ENCODE measurements at regions not wholly inside any gene's neighbourhood (a gene's known extent, or its start where the extent isn't known, plus 50 kb on each side); places are given as distances from the start of the nearest gene placed in this dataset.

DNA sequence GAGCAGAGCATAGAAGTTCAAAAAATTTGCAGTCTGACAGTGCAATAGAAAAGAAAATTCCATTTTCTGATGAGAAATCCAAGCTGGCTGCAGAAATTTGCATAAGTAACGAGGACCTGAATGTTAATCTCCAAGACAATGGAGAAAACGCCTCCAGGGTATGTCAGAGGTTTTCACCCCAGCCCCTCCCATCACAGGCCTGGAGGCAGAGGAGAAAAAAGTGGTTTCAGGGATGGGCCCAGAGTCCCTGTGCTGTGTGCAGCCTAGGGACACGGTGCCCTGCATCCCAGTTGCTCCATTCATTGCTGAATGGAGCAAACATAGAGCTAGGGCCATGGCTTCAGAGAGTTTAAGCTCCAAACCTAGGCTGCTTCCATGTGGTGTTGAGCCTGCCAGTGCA, 327.9 kb upstream of the KHDRBS2 start:
- H4K20me1 ChIP-seq (ENCODE audit: insufficient read depth): no peaks in the 10 kb centered on the region
- 4% methylated on average over 3 of the region's 3 CpGs for WGBS (ENCODE audit: low lambda C conversion rate)
- no peak overlapping the region for H3K4me2 ChIP-seq
- no peaks in the 10 kb centered on the region for H3F3A ChIP-seq (replicated peaks; ENCODE audit: insufficient read depth)
- H3K4me1 ChIP-seq (ENCODE audit: control insufficient read depth in 1 of 2, insufficient read depth in 2 of 2, low read depth in 1 of 2, low read length in 1 of 2): no peaks in the 10 kb centered on the region
- ChIA-PET POLR2A (no interaction called here), CTCF (no interaction called here)
- no peaks in the 10 kb centered on the region for H3K9me3 ChIP-seq
- H3K27me3 ChIP-seq (ENCODE audit: insufficient read depth): no peaks in the 10 kb centered on the region
- H3K9me2 ChIP-seq: no peaks in the 10 kb centered on the region
- no peak for DNase-seq
- no peaks in the 10 kb centered on the region for H3K79me2 ChIP-seq (ENCODE audit: insufficient read depth)
- H3K9ac ChIP-seq: no peak overlapping the region
- no peak for TF ChIP-seq RAD21 (IDR thresholded peaks at IDR 0.05; ENCODE audit: low read length)
- no peak for TF ChIP-seq MEF2A (IDR thresholded peaks at IDR 0.05; ENCODE audit: borderline replicate concordance, low read depth)
- no peak for TF ChIP-seq SIN3A (IDR thresholded peaks at IDR 0.05; ENCODE audit: borderline replicate concordance, low read depth, low read length)
- no peak overlapping the region for H2AFZ ChIP-seq (ENCODE audit: low read depth)
- no peak overlapping the region for H3K4me3 ChIP-seq (ENCODE audit: low read depth in 2 of 2, low read length in 1 of 2)
- H3K27ac ChIP-seq (ENCODE audit: low read depth in 2 of 2, low read length in 1 of 2): no peak overlapping the region
- H3K36me3 ChIP-seq (replicated peaks in 1 of 2; ENCODE audit: control insufficient read depth in 1 of 2, insufficient read depth in 2 of 2, low read length in 1 of 2): no peaks in the 10 kb centered on the region

DNA sequence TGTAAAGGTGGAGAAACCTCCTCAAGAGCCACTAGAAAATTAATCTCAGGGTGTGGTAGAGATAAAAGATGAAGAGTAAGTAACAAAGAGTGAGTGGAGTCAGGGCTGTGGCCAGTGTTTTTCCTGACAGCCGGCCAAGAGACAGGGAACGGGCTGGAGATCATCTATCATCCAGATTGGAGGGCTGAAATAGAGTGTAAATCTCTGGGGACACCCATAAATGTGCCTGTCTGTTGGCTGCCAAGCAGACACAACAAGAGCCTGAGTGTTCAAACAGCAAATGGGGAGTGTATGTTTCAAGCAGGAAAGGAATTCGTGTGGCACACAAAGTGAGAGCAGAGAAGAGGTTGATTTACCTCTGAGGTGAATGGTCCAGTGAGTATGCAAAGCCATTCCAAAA, 326.4 kb upstream of the KHDRBS2 start:
- no peak overlapping the region for H3K4me3 ChIP-seq (ENCODE audit: low read depth in 2 of 2, low read length in 1 of 2)
- no peaks in the 10 kb centered on the region for H3K36me3 ChIP-seq (replicated peaks in 1 of 2; ENCODE audit: control insufficient read depth in 1 of 2, insufficient read depth in 2 of 2, low read length in 1 of 2)
- no peaks in the 10 kb centered on the region for H3F3A ChIP-seq (replicated peaks; ENCODE audit: insufficient read depth)
- H3K9ac ChIP-seq: no peak overlapping the region
- no peaks in the 10 kb centered on the region for H4K20me1 ChIP-seq (ENCODE audit: insufficient read depth)
- TF ChIP-seq EP300 (IDR thresholded peaks at IDR 0.05; ENCODE audit: borderline replicate concordance in 1 of 2, low read depth in 1 of 2, low read length in 1 of 2): no peak
- TF ChIP-seq JUND (IDR thresholded peaks at IDR 0.05): no peak
- no peak for TF ChIP-seq TCF12 (IDR thresholded peaks at IDR 0.05)
- TF ChIP-seq FOSL2 (IDR thresholded peaks at IDR 0.05; ENCODE audit: borderline replicate concordance, low read depth): no peak
- TF ChIP-seq, protein P1, sequence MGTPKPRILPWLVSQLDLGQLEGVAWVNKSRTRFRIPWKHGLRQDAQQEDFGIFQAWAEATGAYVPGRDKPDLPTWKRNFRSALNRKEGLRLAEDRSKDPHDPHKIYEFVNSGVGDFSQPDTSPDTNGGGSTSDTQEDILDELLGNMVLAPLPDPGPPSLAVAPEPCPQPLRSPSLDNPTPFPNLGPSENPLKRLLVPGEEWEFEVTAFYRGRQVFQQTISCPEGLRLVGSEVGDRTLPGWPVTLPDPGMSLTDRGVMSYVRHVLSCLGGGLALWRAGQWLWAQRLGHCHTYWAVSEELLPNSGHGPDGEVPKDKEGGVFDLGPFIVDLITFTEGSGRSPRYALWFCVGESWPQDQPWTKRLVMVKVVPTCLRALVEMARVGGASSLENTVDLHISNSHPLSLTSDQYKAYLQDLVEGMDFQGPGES (IDR thresholded peaks at IDR 0.05; ENCODE audit: low read depth, low read length): no peak
- TF ChIP-seq RAD21 (IDR thresholded peaks at IDR 0.05; ENCODE audit: low read length): no peak
- TF ChIP-seq, protein P2, sequence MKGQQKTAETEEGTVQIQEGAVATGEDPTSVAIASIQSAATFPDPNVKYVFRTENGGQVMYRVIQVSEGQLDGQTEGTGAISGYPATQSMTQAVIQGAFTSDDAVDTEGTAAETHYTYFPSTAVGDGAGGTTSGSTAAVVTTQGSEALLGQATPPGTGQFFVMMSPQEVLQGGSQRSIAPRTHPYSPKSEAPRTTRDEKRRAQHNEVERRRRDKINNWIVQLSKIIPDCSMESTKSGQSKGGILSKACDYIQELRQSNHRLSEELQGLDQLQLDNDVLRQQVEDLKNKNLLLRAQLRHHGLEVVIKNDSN (IDR thresholded peaks at IDR 0.05; ENCODE audit: borderline replicate concordance, low read depth): no peak
- no peak for TF ChIP-seq NFIC (IDR thresholded peaks at IDR 0.05; ENCODE audit: borderline replicate concordance)
- no peak for TF ChIP-seq GATA2 (CRISPR knock-in tag; IDR thresholded peaks at IDR 0.05)
- no peak for TF ChIP-seq GABPA (IDR thresholded peaks at IDR 0.05; ENCODE audit: low read depth)
- no peak for TF ChIP-seq RCOR1 (IDR thresholded peaks at IDR 0.05; ENCODE audit: low read length)
- no peak for TF ChIP-seq NRF1 (IDR thresholded peaks at IDR 0.05; ENCODE audit: low read depth, low read length)
- TF ChIP-seq CHD2 (IDR thresholded peaks at IDR 0.05; ENCODE audit: low read length, partially characterized antibody): no peak
- H3K27ac ChIP-seq (ENCODE audit: low read depth in 2 of 2, low read length in 1 of 2): no peak overlapping the region
- H3K4me2 ChIP-seq: no peak overlapping the region
- no peaks in the 10 kb centered on the region for H3K27me3 ChIP-seq (ENCODE audit: insufficient read depth)
- H3K79me2 ChIP-seq (ENCODE audit: insufficient read depth): no peaks in the 10 kb centered on the region
- no peaks in the 10 kb centered on the region for H3K4me1 ChIP-seq (ENCODE audit: control insufficient read depth in 1 of 2, insufficient read depth in 2 of 2, low read depth in 1 of 2, low read length in 1 of 2)
- H2AFZ ChIP-seq (ENCODE audit: low read depth): no peak overlapping the region
- 0% methylated on average over 3 of the region's 3 CpGs for WGBS (ENCODE audit: low lambda C conversion rate)
- no peaks in the 10 kb centered on the region for H3K9me2 ChIP-seq
- POLR2A ChIA-PET: no interaction called here
- CTCF ChIA-PET: no interaction called here
- DNase-seq: no peak
- no peaks in the 10 kb centered on the region for H3K9me3 ChIP-seq
